Smooth muscle cell (in vitro differentiated cells): ENCODE measurements at regions not wholly inside any gene's neighbourhood (a gene's known extent, or its start where the extent isn't known, plus 50 kb on each side); places are given as distances from the start of the nearest gene placed in this dataset.

ENCODE experiments used
- DNase-seq: peaks from one replicate; lab custom pipeline; 2025; ENCODE audit not compliant: unreplicated experiment; lab: John Stamatoyannopoulos, UW
- H2AFZ ChIP-seq: fragments of 200-600 bp; sonication (generic); 2 replicates; pipeline ENCODE4 v1.6.0; 2016; ENCODE audit warnings: antibody characterized with exemption, low read depth, mild to moderate bottlenecking
- H3F3A ChIP-seq: fragments of 200-600 bp; sonication (generic); 2 replicates; pipeline ENCODE4 v1.6.0; 2017; ENCODE audit warnings: antibody characterized with exemption, low read depth
- H3K27ac ChIP-seq: fragments of 200-600 bp; sonication (generic); 2 replicates; pipeline ENCODE4 v1.5.1; 2016; ENCODE audit warnings: low read depth, mild to moderate bottlenecking
- H3K27me3 ChIP-seq: fragments of 200-600 bp; sonication (generic); 2 replicates; pipeline ENCODE4 v1.6.1; 2016; ENCODE audit warnings: low read depth, mild to moderate bottlenecking
- H3K36me3 ChIP-seq: fragments of 200-600 bp; sonication (generic); 2 replicates; pipeline ENCODE4 v1.5.1; 2016; ENCODE audit warnings: low read depth
- H3K4me1 ChIP-seq: fragments of 200-600 bp; sonication (generic); 2 replicates; pipeline ENCODE4 v1.5.1; 2016; ENCODE audit warnings: low read depth
- H3K4me2 ChIP-seq: fragments of 200-600 bp; sonication (generic); 2 replicates; pipeline ENCODE4 v1.6.0; 2016; ENCODE audit warnings: mild to moderate bottlenecking
- H3K4me3 ChIP-seq: fragments of 200-600 bp; sonication (generic); 2 replicates; pipeline ENCODE4 v1.5.1; 2016; ENCODE audit warnings: mild to moderate bottlenecking
- H3K79me2 ChIP-seq: fragments of 200-600 bp; sonication (generic); 2 replicates; pipeline ENCODE4 v1.6.0; 2016; ENCODE audit warnings: low read depth, mild to moderate bottlenecking
- H3K9ac ChIP-seq: fragments of 200-600 bp; sonication (generic); 2 replicates; pipeline ENCODE4 v1.6.0; 2016; ENCODE audit warnings: low read depth
- H3K9me3 ChIP-seq: fragments of 200-600 bp; sonication (generic); replicated peaks from 2 replicates; pipeline ENCODE4 v1.5.1; 2016; ENCODE audit warnings: low read depth
- H4K20me1 ChIP-seq: fragments of 200-600 bp; sonication (generic); 2 replicates; pipeline ENCODE4 v1.6.0; 2016; ENCODE audit warnings: low read depth
- WGBS: methylation state at CpG from one replicate; pipeline ENCODE4 v1.1.7; 2016; ENCODE audit warnings: low lambda C conversion rate; 5-methylcytosine and 5-hydroxymethylcytosine counted together
- TF ChIP-seq, protein P1 (sequence below): fragments of 200-600 bp; sonication (generic); IDR thresholded peaks from 2 replicates; pipeline ENCODE4 v1.5.1; 2017; ENCODE audit warnings: borderline replicate concordance, mild to moderate bottlenecking, antibody characterized with exemption; ENCODE audit not compliant: insufficient read depth, poor library complexity, severe bottlenecking

DNA sequence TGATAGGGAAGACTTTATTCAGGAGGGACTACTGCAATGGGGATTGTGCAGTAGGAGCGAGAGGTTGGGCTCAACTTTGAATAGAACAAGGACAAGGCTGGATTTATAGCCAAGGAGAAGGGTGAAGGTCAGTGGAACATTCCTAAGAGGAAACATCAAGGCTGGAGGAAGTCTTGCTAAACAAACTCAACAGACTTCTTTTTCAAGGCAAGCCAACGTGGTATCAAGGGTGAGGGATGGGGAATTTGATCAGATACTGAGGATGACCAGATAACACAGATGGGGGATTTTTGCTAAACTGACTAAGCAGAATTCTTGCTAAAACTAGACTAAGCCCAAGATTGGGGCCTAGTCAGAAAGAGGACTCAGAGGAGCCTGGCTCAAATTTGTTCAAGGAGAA, 107.3 kb downstream of the DUSP10 start:
- Histone ChIP-seq H3K27me3 (no peaks in the 10 kb centered on the region), H3K4me2 (no peak overlapping the region), H3K9ac (no peak overlapping the region), H3K4me3 (no peak overlapping the region), H3F3A (no peaks in the 10 kb centered on the region), H4K20me1 (no peaks in the 10 kb centered on the region), H3K4me1 (no peaks in the 10 kb centered on the region), H2AFZ (no peak overlapping the region), H3K9me3 (no peaks in the 10 kb centered on the region), H3K36me3 (no peaks in the 10 kb centered on the region), H3K27ac (no peak overlapping the region), H3K79me2 (no peaks in the 10 kb centered on the region)
- no peak for DNase-seq
- TF ChIP-seq, protein P1, sequence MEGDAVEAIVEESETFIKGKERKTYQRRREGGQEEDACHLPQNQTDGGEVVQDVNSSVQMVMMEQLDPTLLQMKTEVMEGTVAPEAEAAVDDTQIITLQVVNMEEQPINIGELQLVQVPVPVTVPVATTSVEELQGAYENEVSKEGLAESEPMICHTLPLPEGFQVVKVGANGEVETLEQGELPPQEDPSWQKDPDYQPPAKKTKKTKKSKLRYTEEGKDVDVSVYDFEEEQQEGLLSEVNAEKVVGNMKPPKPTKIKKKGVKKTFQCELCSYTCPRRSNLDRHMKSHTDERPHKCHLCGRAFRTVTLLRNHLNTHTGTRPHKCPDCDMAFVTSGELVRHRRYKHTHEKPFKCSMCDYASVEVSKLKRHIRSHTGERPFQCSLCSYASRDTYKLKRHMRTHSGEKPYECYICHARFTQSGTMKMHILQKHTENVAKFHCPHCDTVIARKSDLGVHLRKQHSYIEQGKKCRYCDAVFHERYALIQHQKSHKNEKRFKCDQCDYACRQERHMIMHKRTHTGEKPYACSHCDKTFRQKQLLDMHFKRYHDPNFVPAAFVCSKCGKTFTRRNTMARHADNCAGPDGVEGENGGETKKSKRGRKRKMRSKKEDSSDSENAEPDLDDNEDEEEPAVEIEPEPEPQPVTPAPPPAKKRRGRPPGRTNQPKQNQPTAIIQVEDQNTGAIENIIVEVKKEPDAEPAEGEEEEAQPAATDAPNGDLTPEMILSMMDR, result no peak
- WGBS, result 63% methylated on average over 2 of the region's 2 CpGs

DNA sequence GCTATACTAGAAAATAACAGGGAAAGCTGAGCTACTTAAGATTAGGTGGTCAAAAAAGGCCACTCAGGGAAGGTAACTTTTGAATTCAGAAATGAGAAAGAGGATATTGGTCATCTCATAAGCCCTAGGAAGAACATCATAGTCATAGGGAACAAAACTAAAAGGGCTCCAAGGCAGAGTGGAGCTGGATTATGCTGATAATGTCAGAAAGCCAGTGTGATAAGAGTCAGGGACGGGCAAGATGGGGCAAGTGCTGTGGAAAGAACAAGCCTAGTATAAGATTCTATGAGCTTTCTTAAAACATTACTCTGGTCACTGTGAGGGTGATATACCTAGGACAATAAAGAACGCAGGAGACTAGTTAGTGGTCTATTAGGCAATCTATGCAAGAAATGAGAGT, 106.6 kb downstream of the DUSP10 start:
- H3F3A ChIP-seq, result no peaks in the 10 kb centered on the region
- no peaks in the 10 kb centered on the region for H4K20me1 ChIP-seq
- H3K9ac ChIP-seq, result no peak overlapping the region
- no peak overlapping the region for H2AFZ ChIP-seq
- H3K79me2 ChIP-seq, result no peaks in the 10 kb centered on the region
- H3K27me3 ChIP-seq, result no peaks in the 10 kb centered on the region
- H3K36me3 ChIP-seq, result no peaks in the 10 kb centered on the region
- H3K27ac ChIP-seq, result no peak overlapping the region
- TF ChIP-seq, protein P1, result no peak
- WGBS, result 85% methylated on average over 2 of the region's 2 CpGs
- no peak overlapping the region for H3K4me2 ChIP-seq
- no peaks in the 10 kb centered on the region for H3K4me1 ChIP-seq
- H3K9me3 ChIP-seq, result no peaks in the 10 kb centered on the region
- no peak for DNase-seq
- no peak overlapping the region for H3K4me3 ChIP-seq

DNA sequence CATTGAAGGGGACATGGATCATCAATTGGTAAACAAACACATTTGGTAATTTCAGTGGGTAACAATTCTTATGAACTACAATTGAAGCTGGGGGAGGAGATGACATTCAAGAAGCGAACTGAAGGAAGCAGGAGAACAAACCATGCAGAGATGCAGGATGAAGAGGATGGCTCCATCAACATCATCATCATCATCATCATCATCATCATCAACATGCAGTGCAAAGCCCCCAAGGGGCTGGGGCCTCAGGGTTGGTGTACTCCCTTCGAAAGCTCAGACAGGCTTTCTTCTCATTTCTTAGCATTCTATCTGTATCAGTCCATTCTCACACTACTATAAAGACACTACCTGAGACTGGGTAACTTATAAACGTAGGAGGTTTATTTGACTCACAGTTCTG, 105.8 kb downstream of the DUSP10 start:
- no peak for DNase-seq
- Histone ChIP-seq H3K79me2 (no peaks in the 10 kb centered on the region), H3K27ac (no peak overlapping the region), H3K4me2 (no peak overlapping the region), H4K20me1 (no peaks in the 10 kb centered on the region), H2AFZ (no peak overlapping the region), H3F3A (no peaks in the 10 kb centered on the region), H3K27me3 (no peaks in the 10 kb centered on the region), H3K4me3 (no peak overlapping the region), H3K4me1 (no peaks in the 10 kb centered on the region), H3K36me3 (no peaks in the 10 kb centered on the region), H3K9me3 (no peaks in the 10 kb centered on the region), H3K9ac (no peak overlapping the region)
- WGBS, result 64% methylated on average over 3 of the region's 3 CpGs
- TF ChIP-seq, protein P1, result no peak

DNA sequence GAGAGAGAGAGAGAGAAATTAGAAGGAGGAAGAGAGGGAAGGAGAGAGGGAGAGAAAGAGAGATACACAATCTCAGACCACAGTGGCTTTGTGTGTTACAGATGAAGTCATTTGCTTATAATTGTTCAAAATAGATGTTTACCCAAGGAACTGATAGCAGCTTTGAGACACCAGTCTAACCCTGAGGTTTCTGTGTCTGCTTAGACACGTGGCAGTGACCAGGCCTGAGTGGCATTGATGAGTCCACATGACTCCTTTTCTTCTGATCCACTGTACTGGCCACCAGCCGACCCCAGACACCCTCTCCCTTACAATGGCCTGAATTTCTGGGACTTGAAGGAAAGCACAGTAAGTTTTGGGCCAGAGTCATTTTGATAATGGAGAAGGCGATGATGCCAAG, 104.9 kb downstream of the DUSP10 start:
- Histone ChIP-seq H4K20me1 (no peaks in the 10 kb centered on the region), H3K9me3 (no peaks in the 10 kb centered on the region), H3K4me2 (no peak overlapping the region), H3K4me3 (no peak overlapping the region), H3F3A (no peaks in the 10 kb centered on the region), H2AFZ (peak overlapping the region; percentile 41), H3K4me1 (no peaks in the 10 kb centered on the region), H3K27me3 (no peaks in the 10 kb centered on the region), H3K27ac (no peak overlapping the region), H3K79me2 (no peaks in the 10 kb centered on the region), H3K36me3 (no peaks in the 10 kb centered on the region), H3K9ac (no peak overlapping the region)
- no peak for DNase-seq
- 71% methylated on average over 3 of the region's 3 CpGs for WGBS
- TF ChIP-seq, protein P1, result no peak
